ENCODE measurements at regions not wholly inside any gene's neighbourhood (a gene's known extent, or its start where the extent isn't known, plus 50 kb on each side); places are given as distances from the start of the nearest gene placed in this dataset.

DNA sequence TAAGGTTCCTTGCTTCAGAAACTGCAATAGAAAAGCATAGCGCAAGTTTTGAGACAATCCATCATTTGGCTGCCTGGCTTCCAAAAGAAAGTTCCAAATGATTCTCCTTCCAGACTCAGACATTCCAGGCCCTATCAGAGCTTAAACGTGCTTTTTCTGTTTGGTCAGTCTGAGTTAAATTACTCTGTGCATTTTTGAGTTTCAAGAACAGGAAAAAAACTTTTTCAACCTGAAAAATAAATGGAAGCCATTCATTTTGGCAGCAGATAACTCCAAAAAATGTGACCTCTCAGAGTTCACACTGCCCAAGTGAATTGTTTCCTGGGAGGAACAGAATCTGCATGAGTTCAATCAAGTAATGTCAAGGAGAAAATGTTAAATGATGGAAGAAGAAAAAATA is 354.2 kb downstream of the CXCL12 start:
- no peak for DNase-seq (ENCODE audit: low spot score)
- no peak for ATAC-seq (ENCODE audit: low read depth)
- Histone ChIP-seq H3K9me3 (ENCODE audit: severe bottlenecking) (no peaks in the 10 kb centered on the region), H3K4me3 (ENCODE audit: severe bottlenecking) (no peak overlapping the region), H3K27ac (ENCODE audit: poor library complexity, severe bottlenecking) (no peak overlapping the region), H3K27me3 (ENCODE audit: insufficient read depth, poor library complexity, severe bottlenecking) (peaks cover 5% of the 10 kb centered on the region), H3K36me3 (ENCODE audit: low read depth) (no peaks in the 10 kb centered on the region), H3K4me1 (ENCODE audit: insufficient read depth, poor library complexity, severe bottlenecking) (no peaks in the 10 kb centered on the region)
- TF ChIP-seq CTCF (IDR thresholded peaks at IDR 0.05; ENCODE audit: poor library complexity, severe bottlenecking): no peak

- ATAC-seq (ENCODE audit: low read depth) (peak; percentile 33; the same call in 2 of the 3 replicates), DNase-seq (ENCODE audit: low spot score) (no peak)
- H3K27ac ChIP-seq (ENCODE audit: poor library complexity, severe bottlenecking): no peak overlapping the region
- peaks cover 9% of the 10 kb centered on the region for H3K27me3 ChIP-seq (ENCODE audit: insufficient read depth, poor library complexity, severe bottlenecking)
- peak; percentile 18 for TF ChIP-seq CTCF (IDR thresholded peaks at IDR 0.05; ENCODE audit: poor library complexity, severe bottlenecking)
- no peaks in the 10 kb centered on the region for H3K36me3 ChIP-seq (ENCODE audit: low read depth)
- H3K4me3 ChIP-seq (ENCODE audit: severe bottlenecking): no peak overlapping the region
- no peaks in the 10 kb centered on the region for H3K9me3 ChIP-seq (ENCODE audit: severe bottlenecking)
- H3K4me1 ChIP-seq (ENCODE audit: insufficient read depth, poor library complexity, severe bottlenecking): no peaks in the 10 kb centered on the region
These were observed 354.8 kb downstream of the CXCL12 start for GRCh38 chr10:44030132-44030531.

GRCh38 chr10:44028384-44029137 is 356.3 kb downstream of the CXCL12 start:
- Histone ChIP-seq H3K27ac (ENCODE audit: poor library complexity, severe bottlenecking) (no peak overlapping the region), H3K27me3 (ENCODE audit: insufficient read depth, poor library complexity, severe bottlenecking) (peaks cover 9% of the 10 kb centered on the region), H3K4me1 (ENCODE audit: insufficient read depth, poor library complexity, severe bottlenecking) (no peaks in the 10 kb centered on the region), H3K4me3 (ENCODE audit: severe bottlenecking) (no peak overlapping the region), H3K36me3 (ENCODE audit: low read depth) (no peaks in the 10 kb centered on the region), H3K9me3 (ENCODE audit: severe bottlenecking) (no peaks in the 10 kb centered on the region)
- ATAC-seq (ENCODE audit: low read depth): no peak
- no peak for TF ChIP-seq CTCF (IDR thresholded peaks at IDR 0.05; ENCODE audit: poor library complexity, severe bottlenecking)
- no peak for DNase-seq (ENCODE audit: low spot score)

DNA sequence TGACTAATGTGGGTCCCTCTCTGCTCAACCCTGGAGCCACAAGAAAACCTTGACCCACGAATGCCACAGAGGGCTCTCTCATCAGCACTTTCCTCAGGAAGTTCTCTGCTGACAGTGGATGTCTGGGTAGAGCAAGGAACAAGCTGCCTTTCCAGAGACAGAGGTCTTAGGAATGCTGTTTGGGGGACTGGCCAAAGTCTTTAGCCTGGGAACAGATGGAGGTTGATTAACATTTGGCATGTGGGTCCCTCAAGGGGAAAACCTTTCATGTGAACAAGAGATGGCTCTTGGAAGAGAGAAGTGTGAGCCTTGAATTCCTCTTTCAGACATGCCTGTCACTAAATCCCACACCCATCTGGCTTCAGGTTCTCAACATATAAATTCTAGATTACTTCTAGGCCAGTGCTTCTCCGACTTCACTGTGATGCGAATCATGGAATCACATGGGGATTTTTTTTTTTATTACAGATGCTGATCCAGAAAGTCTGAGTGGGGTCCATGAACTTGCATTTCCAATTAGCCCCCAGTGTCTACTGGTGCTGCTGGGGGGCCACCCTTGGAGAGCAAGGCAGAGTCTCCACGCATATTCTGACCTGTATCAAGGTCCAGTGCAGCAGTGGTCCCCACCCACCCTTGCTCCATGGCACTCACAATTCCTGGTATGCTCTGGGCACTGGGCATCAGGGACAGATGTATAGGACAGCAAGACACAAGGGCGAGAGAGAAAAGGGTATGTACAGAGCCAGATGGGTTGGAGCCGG is 360.4 kb downstream of the CXCL12 start:
- TF ChIP-seq CTCF (IDR thresholded peaks at IDR 0.05; ENCODE audit: poor library complexity, severe bottlenecking): no peak

More for the DNA sequence above, 360.4 kb downstream of the CXCL12 start:
- ATAC-seq (ENCODE audit: low read depth) (no peak), DNase-seq (ENCODE audit: low spot score) (no peak)
- no peaks in the 10 kb centered on the region for H3K4me1 ChIP-seq (ENCODE audit: insufficient read depth, poor library complexity, severe bottlenecking)
- no peaks in the 10 kb centered on the region for H3K9me3 ChIP-seq (ENCODE audit: severe bottlenecking)
- H3K27me3 ChIP-seq (ENCODE audit: insufficient read depth, poor library complexity, severe bottlenecking): peaks cover 9% of the 10 kb centered on the region
- no peaks in the 10 kb centered on the region for H3K36me3 ChIP-seq (ENCODE audit: low read depth)
- no peak overlapping the region for H3K4me3 ChIP-seq (ENCODE audit: severe bottlenecking)
- H3K27ac ChIP-seq (ENCODE audit: poor library complexity, severe bottlenecking): no peak overlapping the region

Data from RWPE2 (cell line).